ENCODE measurements at regions not wholly inside any gene's neighbourhood (a gene's known extent, or its start where the extent isn't known, plus 50 kb on each side); places are given as distances from the start of the nearest gene placed in this dataset.

DNA sequence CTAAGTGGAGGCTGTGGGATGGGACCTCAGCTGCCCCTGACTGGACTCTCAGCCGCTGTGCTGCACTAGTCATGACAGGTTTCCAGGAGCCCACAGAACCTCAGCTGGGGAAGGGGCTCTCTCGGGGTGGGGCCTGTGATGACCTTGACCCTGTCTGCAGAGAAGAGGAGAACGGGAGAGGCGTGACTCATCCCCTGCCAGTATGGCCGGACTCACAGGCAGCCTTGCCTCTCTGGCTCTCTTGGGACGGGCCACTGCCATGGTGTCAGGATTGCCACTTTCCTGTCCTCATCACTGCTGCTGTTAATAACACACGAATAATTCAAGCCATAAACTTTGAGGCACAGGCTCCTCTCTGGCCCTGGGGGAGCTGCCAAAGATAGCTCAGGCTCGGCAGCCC is 295.3 kb downstream of the UQCRFS1 start:
- TF ChIP-seq, protein P1, sequence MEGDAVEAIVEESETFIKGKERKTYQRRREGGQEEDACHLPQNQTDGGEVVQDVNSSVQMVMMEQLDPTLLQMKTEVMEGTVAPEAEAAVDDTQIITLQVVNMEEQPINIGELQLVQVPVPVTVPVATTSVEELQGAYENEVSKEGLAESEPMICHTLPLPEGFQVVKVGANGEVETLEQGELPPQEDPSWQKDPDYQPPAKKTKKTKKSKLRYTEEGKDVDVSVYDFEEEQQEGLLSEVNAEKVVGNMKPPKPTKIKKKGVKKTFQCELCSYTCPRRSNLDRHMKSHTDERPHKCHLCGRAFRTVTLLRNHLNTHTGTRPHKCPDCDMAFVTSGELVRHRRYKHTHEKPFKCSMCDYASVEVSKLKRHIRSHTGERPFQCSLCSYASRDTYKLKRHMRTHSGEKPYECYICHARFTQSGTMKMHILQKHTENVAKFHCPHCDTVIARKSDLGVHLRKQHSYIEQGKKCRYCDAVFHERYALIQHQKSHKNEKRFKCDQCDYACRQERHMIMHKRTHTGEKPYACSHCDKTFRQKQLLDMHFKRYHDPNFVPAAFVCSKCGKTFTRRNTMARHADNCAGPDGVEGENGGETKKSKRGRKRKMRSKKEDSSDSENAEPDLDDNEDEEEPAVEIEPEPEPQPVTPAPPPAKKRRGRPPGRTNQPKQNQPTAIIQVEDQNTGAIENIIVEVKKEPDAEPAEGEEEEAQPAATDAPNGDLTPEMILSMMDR (IDR thresholded peaks at IDR 0.05; ENCODE audit: low read depth, low read length): no peak
- no peak for TF ChIP-seq POLR2A (IDR thresholded peaks at IDR 0.05; ENCODE audit: extremely low read depth, insufficient read length)
